ENCODE measurements at regions not wholly inside any gene's neighbourhood (a gene's known extent, or its start where the extent isn't known, plus 50 kb on each side); places are given as distances from the start of the nearest gene placed in this dataset.

DNA sequence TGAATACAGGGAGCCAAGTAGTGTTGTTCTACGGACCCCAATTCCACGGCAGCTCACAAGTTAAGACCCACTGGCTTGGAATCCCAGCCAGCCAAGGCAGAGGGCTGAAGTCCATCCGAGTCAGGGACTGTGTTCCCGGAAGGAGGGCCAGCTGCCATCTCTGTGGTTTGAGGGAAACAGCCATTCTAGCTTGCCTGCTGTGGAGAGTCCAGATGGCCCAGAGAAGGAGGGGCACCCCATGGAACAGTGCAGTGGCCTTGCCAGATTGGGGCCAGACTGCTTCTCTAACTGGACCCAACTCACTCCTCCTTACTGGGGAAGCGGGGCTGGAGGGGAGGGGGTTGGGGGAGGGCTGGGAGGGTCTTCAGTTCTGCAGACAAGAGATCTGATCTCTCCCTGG lies 156.4 kb downstream of the FAM181B start:
- DNase-seq (no peak), ATAC-seq (no peak)
- Mint-ChIP-seq H3K9me3 (no peaks in the 10 kb centered on the region), H3K4me1 (ENCODE audit: low read depth) (no peaks in the 10 kb centered on the region), H3K4me3 (no peak overlapping the region), H3K27me3 (ENCODE audit: low read depth) (peaks cover 8% of the 10 kb centered on the region), H3K36me3 (ENCODE audit: insufficient read depth) (no peaks in the 10 kb centered on the region)

DNA sequence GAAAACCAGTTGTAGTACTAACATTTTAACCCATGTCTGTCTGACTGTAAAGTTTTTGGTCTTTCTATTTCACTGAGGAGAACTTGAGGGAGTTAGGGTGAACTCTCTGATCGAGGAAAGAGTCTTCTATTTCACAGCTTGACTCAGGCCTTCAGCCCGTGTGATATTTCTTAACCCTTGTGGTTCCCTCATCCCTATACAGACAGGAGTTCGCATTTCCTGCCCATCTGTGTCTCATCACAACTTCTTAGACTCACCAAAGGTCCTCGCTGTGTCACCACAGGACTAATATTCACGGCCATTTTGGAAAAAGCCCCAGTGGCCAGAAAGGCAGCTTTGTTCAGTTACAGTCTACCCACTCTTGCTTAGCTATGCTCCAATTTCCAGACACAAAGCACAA lies 172.8 kb downstream of the FAM181B start:
- Mint-ChIP-seq H3K36me3 (ENCODE audit: insufficient read depth) (no peaks in the 10 kb centered on the region), H3K4me1 (ENCODE audit: low read depth) (no peaks in the 10 kb centered on the region), H3K4me3 (no peak overlapping the region), H3K9me3 (no peaks in the 10 kb centered on the region), H3K27me3 (ENCODE audit: low read depth) (peaks cover 2% of the 10 kb centered on the region)
- no peak for ATAC-seq
- no peak for DNase-seq

DNA sequence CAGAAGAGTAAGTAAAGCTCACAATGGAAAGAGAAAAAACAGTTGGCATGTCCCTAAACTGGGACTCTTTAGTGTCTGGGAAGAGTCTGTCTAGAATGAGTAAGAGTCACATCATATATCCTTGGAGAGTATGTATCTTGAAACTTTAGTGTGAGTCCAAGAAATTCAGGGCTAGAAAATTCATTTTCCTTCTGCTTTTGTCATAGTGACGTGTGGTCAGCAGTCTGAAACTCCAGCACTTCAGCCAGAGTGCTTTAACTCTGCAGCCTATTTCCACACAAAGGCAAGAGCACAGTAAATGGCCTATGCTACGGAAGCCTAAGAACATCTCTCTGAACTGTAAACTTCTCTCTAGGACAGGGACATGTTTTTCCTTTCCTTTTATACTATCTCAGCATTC lies 174.1 kb downstream of the FAM181B start:
- H3K27me3 Mint-ChIP-seq (ENCODE audit: low read depth), result peaks cover 2% of the 10 kb centered on the region
- no peaks in the 10 kb centered on the region for H3K36me3 Mint-ChIP-seq (ENCODE audit: insufficient read depth)
- ATAC-seq, result no peak
- no peak for DNase-seq
- no peaks in the 10 kb centered on the region for H3K4me1 Mint-ChIP-seq (ENCODE audit: low read depth)
- no peak overlapping the region for H3K4me3 Mint-ChIP-seq
- H3K9me3 Mint-ChIP-seq, result no peaks in the 10 kb centered on the region

- Mint-ChIP-seq H3K9me3 (no peaks in the 10 kb centered on the region), H3K36me3 (ENCODE audit: insufficient read depth) (no peaks in the 10 kb centered on the region), H3K4me1 (ENCODE audit: low read depth) (no peaks in the 10 kb centered on the region), H3K4me3 (no peak overlapping the region), H3K27me3 (ENCODE audit: low read depth) (peaks cover 2% of the 10 kb centered on the region)
- ATAC-seq, result no peak
- DNase-seq, result no peak
Observed at GRCh38 chr11:82557274-82557673, 176.4 kb downstream of the FAM181B start.

DNA sequence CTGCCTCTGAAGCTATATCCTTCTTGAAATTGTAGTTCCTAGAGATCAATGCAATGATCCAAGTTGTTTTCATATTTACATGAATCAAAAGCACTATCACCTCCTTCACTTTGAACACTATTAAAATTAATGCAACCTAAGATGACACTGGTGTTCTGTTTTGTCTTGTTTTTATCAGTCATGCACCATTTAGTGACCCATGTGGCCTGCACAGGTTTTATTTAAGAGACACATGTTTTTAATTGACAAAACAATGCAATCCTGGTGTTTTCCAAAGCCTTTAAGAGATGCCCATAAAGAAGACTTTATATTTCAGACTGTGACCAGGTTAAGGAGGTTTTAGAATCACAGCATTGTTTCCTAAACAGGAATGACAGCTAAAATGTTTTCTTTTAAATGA lies 177.5 kb downstream of the FAM181B start:
- Mint-ChIP-seq H3K4me3 (no peak overlapping the region), H3K4me1 (ENCODE audit: low read depth) (no peaks in the 10 kb centered on the region), H3K27me3 (ENCODE audit: low read depth) (peaks cover 2% of the 10 kb centered on the region), H3K9me3 (no peaks in the 10 kb centered on the region), H3K36me3 (ENCODE audit: insufficient read depth) (no peaks in the 10 kb centered on the region)
- DNase-seq (no peak), ATAC-seq (no peak)

- H3K9me3 Mint-ChIP-seq, result peaks cover 5% of the 10 kb centered on the region
- H3K27me3 Mint-ChIP-seq (ENCODE audit: low read depth), result no peaks in the 10 kb centered on the region
- no peaks in the 10 kb centered on the region for H3K36me3 Mint-ChIP-seq (ENCODE audit: insufficient read depth)
- no peak overlapping the region for H3K4me3 Mint-ChIP-seq
- no peak for DNase-seq
- ATAC-seq, result no peak
- H3K4me1 Mint-ChIP-seq (ENCODE audit: low read depth), result no peaks in the 10 kb centered on the region
Observed at GRCh38 chr11:82546661-82547557, 186.8 kb downstream of the FAM181B start.

- no peak overlapping the region for H3K4me3 Mint-ChIP-seq
- no peaks in the 10 kb centered on the region for H3K4me1 Mint-ChIP-seq (ENCODE audit: low read depth)
- H3K36me3 Mint-ChIP-seq (ENCODE audit: insufficient read depth), result no peaks in the 10 kb centered on the region
- peaks cover 2% of the 10 kb centered on the region for H3K27me3 Mint-ChIP-seq (ENCODE audit: low read depth)
- H3K9me3 Mint-ChIP-seq, result no peaks in the 10 kb centered on the region
- no peak for ATAC-seq
- no peak for DNase-seq
Observed at GRCh38 chr11:82539669-82540068, 194.0 kb downstream of the FAM181B start.

GRCh38 chr11:82536706-82537105 lies 197.0 kb downstream of the FAM181B start:
- ATAC-seq (no peak), DNase-seq (no peak)
- Mint-ChIP-seq H3K4me1 (ENCODE audit: low read depth) (no peaks in the 10 kb centered on the region), H3K36me3 (ENCODE audit: insufficient read depth) (no peaks in the 10 kb centered on the region), H3K9me3 (no peaks in the 10 kb centered on the region), H3K27me3 (ENCODE audit: low read depth) (peaks cover 2% of the 10 kb centered on the region), H3K4me3 (no peak overlapping the region)

DNA sequence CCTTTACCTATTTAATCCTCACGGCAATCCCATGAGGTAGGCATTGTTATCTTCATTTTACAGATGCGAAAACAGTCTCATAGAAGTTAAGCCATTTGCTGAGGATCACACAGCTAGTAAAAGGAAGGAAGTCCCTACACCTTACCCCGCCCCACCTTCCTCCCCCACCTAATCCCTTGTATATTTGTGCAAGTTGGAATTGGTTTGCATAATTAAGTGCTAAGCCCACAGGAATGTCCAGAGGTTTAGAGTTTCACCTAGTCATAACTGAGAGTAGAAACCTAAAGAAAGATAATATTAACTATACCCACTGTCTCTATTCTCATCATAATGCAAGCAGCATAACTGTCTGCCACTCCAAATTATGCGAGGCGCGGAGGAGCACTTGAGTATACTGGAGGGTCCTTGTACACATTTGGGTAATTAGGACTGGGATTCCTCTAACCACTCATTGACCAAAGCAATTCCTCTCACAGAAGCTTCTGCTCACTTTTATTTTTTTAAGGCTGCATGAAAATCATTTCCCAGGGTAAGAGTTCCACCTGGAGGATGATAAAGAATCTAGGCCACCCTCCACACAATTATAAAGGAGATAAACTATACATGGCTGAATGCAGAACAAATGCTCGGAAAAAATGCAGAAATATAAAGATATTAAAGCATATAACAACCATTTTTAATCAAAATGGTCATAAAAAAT lies 199.9 kb downstream of the FAM181B start:
- ATAC-seq, result no peak
- H3K36me3 Mint-ChIP-seq (ENCODE audit: insufficient read depth), result no peaks in the 10 kb centered on the region
- H3K27me3 Mint-ChIP-seq (ENCODE audit: low read depth), result peaks cover 2% of the 10 kb centered on the region

DNA sequence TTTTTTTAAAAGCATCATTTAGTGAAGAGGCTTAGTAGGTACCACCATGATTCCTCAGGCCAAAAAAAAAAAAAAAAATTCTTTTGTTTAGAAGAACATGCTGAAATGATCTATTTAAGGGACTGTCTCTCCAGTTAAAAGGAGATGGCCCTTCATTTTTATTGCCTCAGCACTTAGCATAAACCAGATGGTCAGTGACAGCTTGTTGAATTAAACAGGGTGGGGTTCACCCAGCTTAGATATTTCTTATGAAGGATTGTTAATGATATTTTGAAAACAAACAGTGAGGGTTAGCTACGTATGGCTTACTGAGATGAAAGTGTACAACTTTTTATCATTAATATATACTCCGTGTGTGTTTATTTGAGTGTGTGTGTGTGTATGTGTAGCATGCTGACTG lies 203.7 kb downstream of the FAM181B start:
- H3K4me3 Mint-ChIP-seq, result no peak overlapping the region

More for the DNA sequence above, 199.9 kb downstream of the FAM181B start:
- Mint-ChIP-seq H3K9me3 (no peaks in the 10 kb centered on the region), H3K4me1 (ENCODE audit: low read depth) (no peaks in the 10 kb centered on the region), H3K4me3 (no peak overlapping the region)
- no peak for DNase-seq

GRCh38 chr11:82527081-82527584 lies 206.5 kb downstream of the FAM181B start:
- Mint-ChIP-seq H3K4me1 (ENCODE audit: low read depth) (no peaks in the 10 kb centered on the region), H3K27me3 (ENCODE audit: low read depth) (no peaks in the 10 kb centered on the region), H3K36me3 (ENCODE audit: insufficient read depth) (no peaks in the 10 kb centered on the region), H3K9me3 (no peaks in the 10 kb centered on the region), H3K4me3 (no peak overlapping the region)
- no peak for ATAC-seq
- no peak for DNase-seq

More for the DNA sequence above, 203.7 kb downstream of the FAM181B start:
- H3K27me3 Mint-ChIP-seq (ENCODE audit: low read depth), result no peaks in the 10 kb centered on the region
- ATAC-seq (no peak), DNase-seq (no peak)
- H3K9me3 Mint-ChIP-seq, result no peaks in the 10 kb centered on the region
- H3K4me1 Mint-ChIP-seq (ENCODE audit: low read depth), result no peaks in the 10 kb centered on the region
- H3K36me3 Mint-ChIP-seq (ENCODE audit: insufficient read depth), result no peaks in the 10 kb centered on the region

DNA sequence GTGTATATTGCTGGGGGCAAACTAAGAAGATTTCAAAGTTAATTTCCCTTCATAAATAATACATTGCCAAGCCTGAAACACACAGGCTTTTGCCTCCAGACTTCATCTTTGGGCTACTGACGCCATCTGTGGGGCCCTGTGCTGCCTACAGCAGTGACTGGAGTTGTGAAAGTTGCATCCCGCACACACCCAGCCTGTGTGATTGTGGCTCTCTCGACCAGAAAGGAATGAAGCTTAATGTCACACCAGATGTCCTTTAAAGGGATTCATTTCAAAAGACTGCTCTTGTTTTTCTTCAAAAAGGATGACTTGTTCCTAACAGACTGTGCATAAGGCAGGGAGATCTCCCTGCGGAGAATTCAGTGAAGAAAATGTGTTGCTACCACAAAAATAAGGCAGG lies 210.5 kb downstream of the FAM181B start:
- Mint-ChIP-seq H3K4me3 (no peak overlapping the region), H3K4me1 (ENCODE audit: low read depth) (no peaks in the 10 kb centered on the region), H3K36me3 (ENCODE audit: insufficient read depth) (no peaks in the 10 kb centered on the region), H3K27me3 (ENCODE audit: low read depth) (peaks cover 3% of the 10 kb centered on the region), H3K9me3 (no peaks in the 10 kb centered on the region)
- ATAC-seq, result no peak
- no peak for DNase-seq

DNA sequence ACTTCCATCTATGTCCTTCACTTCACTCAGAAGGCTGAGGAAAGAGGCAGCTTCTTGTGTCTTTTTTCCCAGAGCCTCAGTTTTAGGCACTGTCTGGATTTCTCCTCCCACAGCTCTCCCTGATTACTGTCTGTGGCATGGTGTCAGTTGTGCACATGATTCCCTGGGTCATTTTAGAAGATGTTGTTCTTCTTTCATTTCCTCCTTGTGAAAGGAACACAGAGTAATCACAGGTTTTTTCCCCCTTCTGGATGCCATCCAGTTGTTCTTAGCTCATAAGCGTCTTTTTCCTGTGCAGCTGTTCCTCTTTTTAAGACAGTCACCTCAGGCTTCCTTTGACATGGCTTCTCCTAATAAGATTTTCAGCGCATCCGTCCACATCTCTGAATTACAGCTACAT lies 212.2 kb downstream of the FAM181B start:
- ATAC-seq, result no peak
- peaks cover 3% of the 10 kb centered on the region for H3K27me3 Mint-ChIP-seq (ENCODE audit: low read depth)
- DNase-seq, result no peak
- no peak overlapping the region for H3K4me3 Mint-ChIP-seq
- no peaks in the 10 kb centered on the region for H3K9me3 Mint-ChIP-seq
- no peaks in the 10 kb centered on the region for H3K36me3 Mint-ChIP-seq (ENCODE audit: insufficient read depth)
- no peaks in the 10 kb centered on the region for H3K4me1 Mint-ChIP-seq (ENCODE audit: low read depth)

DNA sequence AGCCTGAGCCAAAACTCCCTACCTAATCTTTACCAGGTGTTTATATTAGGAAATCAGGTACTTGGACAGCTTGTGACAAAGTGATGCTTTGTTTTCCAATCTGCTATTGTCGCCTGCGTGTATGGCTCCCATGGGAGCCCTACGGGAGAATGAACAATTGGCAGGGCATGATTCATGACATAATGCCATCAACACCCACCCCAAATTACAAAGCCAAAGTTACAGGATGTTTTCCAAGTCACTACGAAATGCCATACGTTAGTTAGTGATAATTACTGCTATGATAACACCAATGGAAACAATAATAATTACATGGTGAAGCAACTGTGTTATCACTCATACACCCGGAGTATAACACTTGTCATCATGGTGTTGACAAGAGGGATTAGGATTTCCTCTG lies 226.4 kb downstream of the FAM181B start:
- H3K4me3 Mint-ChIP-seq, result no peak overlapping the region
- H3K27me3 Mint-ChIP-seq (ENCODE audit: low read depth), result no peaks in the 10 kb centered on the region
- ATAC-seq (no peak), DNase-seq (no peak)
- no peaks in the 10 kb centered on the region for H3K36me3 Mint-ChIP-seq (ENCODE audit: insufficient read depth)
- no peaks in the 10 kb centered on the region for H3K9me3 Mint-ChIP-seq
- no peaks in the 10 kb centered on the region for H3K4me1 Mint-ChIP-seq (ENCODE audit: low read depth)

DNA sequence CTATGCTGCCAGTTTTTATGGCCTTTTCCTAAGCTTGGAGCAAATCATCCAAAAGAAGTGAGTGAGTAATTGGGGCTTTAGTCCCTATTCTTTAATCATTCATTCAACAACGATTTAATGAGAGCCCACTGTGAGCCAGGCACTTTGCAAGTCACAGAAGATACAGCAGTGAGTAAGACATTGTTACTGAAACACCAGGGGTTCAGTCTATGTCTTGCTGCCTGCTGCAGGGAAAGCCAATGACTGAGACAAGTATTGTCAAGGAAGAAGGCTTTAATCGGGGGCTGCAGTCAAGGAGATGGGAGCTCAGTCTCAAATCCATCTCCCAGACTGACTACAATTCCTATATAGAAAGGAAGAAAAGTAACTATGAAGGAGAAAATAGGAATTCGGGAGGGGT lies 228.3 kb downstream of the FAM181B start:
- Mint-ChIP-seq H3K9me3 (no peaks in the 10 kb centered on the region), H3K36me3 (ENCODE audit: insufficient read depth) (no peaks in the 10 kb centered on the region), H3K27me3 (ENCODE audit: low read depth) (no peaks in the 10 kb centered on the region), H3K4me3 (no peak overlapping the region), H3K4me1 (ENCODE audit: low read depth) (no peaks in the 10 kb centered on the region)
- DNase-seq (no peak), ATAC-seq (no peak)

Data from activated T-cell treated with anti-CD3 and anti-CD28 coated beads, Interleukin-2, amount 50 U/mL, for 4 hours (primary cell).